Aorta (tissue), 5 donors: ENCODE measurements at regions not wholly inside any gene's neighbourhood (a gene's known extent, or its start where the extent isn't known, plus 50 kb on each side); places are given as distances from the start of the nearest gene placed in this dataset.

Experiments
- ATAC-seq: fragments of 200-7000 bp; cut with Tn5 transposase; one replicate; pipeline ENCODE4 v1.9.1; 2022; ENCODE audit warnings: moderate library complexity; ENCODE audit not compliant: low FRiP score
- DNase-seq, 2 donors: peaks; one replicate each; pipeline ENCODE4 v3.0.0-alpha.2; 2020
- H3K27ac ChIP-seq, 2 donors: one replicate each; pipeline ENCODE4 v1.5.1; 2013; ENCODE audit warnings: low read length in 2 of 2, mild to moderate bottlenecking in 2 of 2, moderate library complexity in 2 of 2, control low read depth in 1 of 2, inconsistent platforms in 1 of 2, low read depth in 1 of 2
- H3K27me3 ChIP-seq, 2 donors: one replicate each; pipeline ENCODE4 v1.6.1; 2013; ENCODE audit warnings: control low read depth in 1 of 2, low read length in 1 of 2, mild to moderate bottlenecking in 1 of 2, moderate library complexity in 1 of 2; ENCODE audit not compliant: insufficient read depth in 2 of 2, control insufficient read depth in 1 of 2
- H3K36me3 ChIP-seq, 2 donors: one replicate each; pipeline ENCODE4 v1.6.1; 2013; ENCODE audit warnings: control low read depth in 1 of 2, low read length in 1 of 2, mild to moderate bottlenecking in 1 of 2; ENCODE audit not compliant: insufficient read depth in 2 of 2, control insufficient read depth in 1 of 2
- H3K4me1 ChIP-seq, 2 donors: one replicate each; pipeline ENCODE4 v1.6.1; 2013; ENCODE audit warnings: low read length in 2 of 2, control low read depth in 1 of 2, mild to moderate bottlenecking in 1 of 2, moderate library complexity in 1 of 2; ENCODE audit not compliant: insufficient read depth in 2 of 2, control insufficient read depth in 1 of 2
- H3K4me3 ChIP-seq, 2 donors: one replicate each; pipeline ENCODE4 v1.5.1; 2013; ENCODE audit warnings: low read length in 2 of 2, control low read depth in 1 of 2, mild to moderate bottlenecking in 1 of 2
- H3K9me3 ChIP-seq: one replicate; pipeline ENCODE4 v1.6.1; 2013; ENCODE audit warnings: mild to moderate bottlenecking, low read length; ENCODE audit not compliant: control insufficient read depth
- WGBS, 2 donors: extraction: QIAGEN DNeasy Blood & Tissue Kit; methylation state at CpG; one replicate each; pipeline ENCODE4 v1.1.7; 2013; 5-methylcytosine and 5-hydroxymethylcytosine counted together
- intact Hi-C, 2 donors: fragments of 100-400 bp; cut with DNase I; formaldehyde crosslinking; loops; one replicate each; pipeline versions ENCODE4 v1.14.2 to v1.15.0; 2022
- donor health status: healthy with polysubstance abuse.
- donor health status: Bipolar disorder and iron deficiency.
- donor health status: DM: no; HTN: no; CAD: no.
- donor health status: DM: no; HTN: no; CAD: no.
- donor health status: DM: yes; HTN: yes; CAD: no.

DNA sequence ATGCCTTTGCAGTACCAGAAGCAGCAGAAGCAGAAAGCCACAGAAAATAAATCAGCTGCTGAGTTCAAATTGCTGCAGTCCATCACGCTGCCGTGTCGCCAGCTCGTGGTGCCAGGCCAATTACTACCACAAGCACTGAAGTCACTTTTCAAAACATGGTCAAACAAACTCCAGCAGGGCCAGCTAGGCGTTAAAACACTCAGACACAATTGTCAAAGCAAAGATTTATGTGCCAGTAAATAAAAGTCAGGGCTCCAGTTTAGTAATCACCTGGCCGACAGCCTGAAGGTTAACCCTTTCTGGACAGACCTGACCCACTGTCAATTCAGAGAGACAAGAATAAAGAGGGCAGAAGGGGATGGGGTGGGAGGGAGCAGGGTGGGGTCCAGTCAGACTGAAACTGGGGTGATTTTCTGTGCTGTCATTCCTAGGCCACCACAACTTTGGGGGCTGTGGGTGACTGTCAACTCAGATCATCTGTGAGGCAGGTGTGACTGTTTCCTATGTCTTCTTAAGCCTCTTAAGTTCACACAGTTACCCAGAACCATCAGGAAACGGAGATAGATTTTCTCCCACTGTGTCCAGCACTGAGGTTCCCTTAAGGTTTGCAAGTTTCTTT, 109.8 kb upstream of the FUT8 start:
- no peaks in the 10 kb centered on the region for H3K4me1 ChIP-seq
- H3K27ac ChIP-seq, result no peak overlapping the region
- no peaks in the 10 kb centered on the region for H3K9me3 ChIP-seq

DNA sequence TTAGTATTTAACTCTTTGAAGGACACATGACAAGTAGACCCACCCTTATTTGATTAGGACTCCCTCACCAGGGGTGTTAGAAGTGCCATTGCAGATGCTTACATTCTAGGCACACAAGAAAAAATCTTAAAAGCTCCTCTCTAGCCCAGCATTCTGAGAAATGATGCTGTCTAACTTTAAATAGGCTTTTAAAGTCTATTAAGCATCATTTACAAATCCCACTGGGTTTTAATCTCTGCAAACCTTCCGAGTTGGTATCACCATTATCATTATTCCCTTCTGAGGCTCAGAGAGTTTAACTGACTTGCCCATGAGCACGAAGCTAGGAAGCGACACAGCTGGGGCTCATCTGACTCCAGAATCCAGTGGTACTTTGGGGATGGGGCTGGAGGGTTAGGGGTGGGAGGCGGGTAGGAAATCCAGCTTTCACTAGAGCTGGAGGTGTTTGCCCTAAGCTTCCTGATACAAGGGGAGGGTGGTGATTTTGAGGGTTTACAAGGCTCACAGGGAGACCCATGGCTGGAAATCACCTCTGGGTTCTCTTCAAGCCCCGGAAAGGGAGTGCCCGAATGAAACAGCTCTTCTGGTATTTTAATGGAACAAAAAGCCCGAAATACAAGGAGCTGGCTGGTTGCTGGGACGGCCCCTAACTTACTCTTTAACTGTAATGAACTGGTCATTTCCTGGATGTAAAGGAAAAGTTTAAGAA, 109.2 kb upstream of the FUT8 start:
- 32 to 38% methylated on average over 8 of the region's 8 CpGs for WGBS, 2 donors
- no peak for ATAC-seq
- Histone ChIP-seq H3K27ac (no peak overlapping the region), H3K4me1 (no peaks in the 10 kb centered on the region), H3K4me3 (no peak overlapping the region), H3K27me3 (no peaks in the 10 kb centered on the region), H3K36me3 (no peaks in the 10 kb centered on the region), H3K9me3 (no peaks in the 10 kb centered on the region)
- intact Hi-C loops, result no loop called here
- DNase-seq, result no peak

More for the DNA sequence above, 109.8 kb upstream of the FUT8 start:
- Histone ChIP-seq H3K4me3 (no peak overlapping the region), H3K27me3 (no peaks in the 10 kb centered on the region), H3K36me3 (no peaks in the 10 kb centered on the region)
- 20 to 25% methylated on average over 7 of the region's 7 CpGs for WGBS, 2 donors
- intact Hi-C loops, result no loop called here
- ATAC-seq (no peak), DNase-seq (no peak)

DNA sequence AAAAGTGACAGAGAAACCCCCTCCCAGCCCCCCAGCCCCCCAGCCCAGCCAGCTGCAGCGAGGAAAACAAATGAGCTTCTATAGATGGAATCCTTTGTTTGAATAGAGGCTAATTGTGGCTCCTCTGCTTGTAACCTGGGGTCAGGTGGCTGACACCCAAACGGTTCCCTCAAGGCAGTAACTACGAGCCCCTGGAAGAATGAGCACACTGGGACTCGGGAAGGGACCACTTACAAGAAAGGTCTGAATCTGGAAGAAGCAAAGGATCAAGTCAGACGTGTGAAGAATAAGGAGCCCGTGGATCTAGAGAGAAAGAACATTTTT, 108.7 kb upstream of the FUT8 start:
- intact Hi-C loops, result no loop called here
- Histone ChIP-seq H3K27ac (no peak overlapping the region), H3K36me3 (no peaks in the 10 kb centered on the region), H3K4me1 (no peaks in the 10 kb centered on the region), H3K4me3 (no peak overlapping the region), H3K27me3 (no peaks in the 10 kb centered on the region), H3K9me3 (no peaks in the 10 kb centered on the region)
- 24 to 35% methylated on average over 6 of the region's 6 CpGs for WGBS, 2 donors
- ATAC-seq (no peak), DNase-seq (no peak)

DNA sequence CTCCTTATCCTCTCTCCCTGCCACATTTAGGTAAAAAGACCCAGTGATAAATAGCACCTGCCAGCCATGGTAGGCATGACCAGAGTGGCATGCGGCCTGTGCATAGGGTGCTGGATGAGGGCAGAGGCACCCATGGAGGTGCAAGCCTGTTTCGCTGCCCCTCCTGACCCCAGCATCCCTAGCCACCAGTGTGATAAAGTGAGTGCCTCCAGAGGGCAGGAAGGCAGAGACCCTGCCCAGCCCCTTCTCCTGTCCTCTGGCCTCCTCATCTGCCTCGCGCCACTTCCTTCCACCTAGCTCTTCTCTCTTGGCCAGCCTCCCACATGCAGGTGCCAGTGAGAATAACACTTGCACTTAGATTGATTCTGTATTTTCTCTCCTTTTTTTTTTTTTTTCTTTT, 108.3 kb upstream of the FUT8 start:
- H3K9me3 ChIP-seq, result no peaks in the 10 kb centered on the region
- 79% methylated on average over 4 of the region's 4 CpGs for WGBS, 2 donors

DNA sequence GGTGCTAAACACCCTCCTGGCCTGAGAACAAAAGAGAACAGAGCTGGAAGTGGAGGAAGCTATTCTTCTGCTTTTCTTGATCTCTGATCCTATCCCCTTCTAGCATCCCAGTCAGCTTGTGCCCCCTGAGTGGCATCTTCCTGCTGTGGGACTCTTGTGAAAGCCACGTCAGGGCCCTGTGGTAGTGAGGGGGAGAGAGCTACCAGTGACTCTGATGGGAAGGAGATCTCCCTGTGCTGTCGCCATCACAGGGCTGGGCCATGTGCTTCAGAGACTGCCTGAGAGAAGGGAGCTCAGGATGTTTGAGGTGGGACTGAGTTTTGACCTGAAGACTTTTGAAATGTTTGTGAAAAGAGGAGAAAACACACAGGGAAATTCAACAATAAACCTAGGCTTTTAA, 107.6 kb upstream of the FUT8 start:
- ATAC-seq, result no peak
- intact Hi-C loops, result no loop called here

More for the DNA sequence above, 108.3 kb upstream of the FUT8 start:
- no peaks in the 10 kb centered on the region for H3K36me3 ChIP-seq
- H3K4me3 ChIP-seq, result no peak overlapping the region
- H3K4me1 ChIP-seq, result no peaks in the 10 kb centered on the region
- intact Hi-C loops, result no loop called here
- H3K27ac ChIP-seq, result no peak overlapping the region
- no peaks in the 10 kb centered on the region for H3K27me3 ChIP-seq
- ATAC-seq (no peak), DNase-seq (no peak)

DNA sequence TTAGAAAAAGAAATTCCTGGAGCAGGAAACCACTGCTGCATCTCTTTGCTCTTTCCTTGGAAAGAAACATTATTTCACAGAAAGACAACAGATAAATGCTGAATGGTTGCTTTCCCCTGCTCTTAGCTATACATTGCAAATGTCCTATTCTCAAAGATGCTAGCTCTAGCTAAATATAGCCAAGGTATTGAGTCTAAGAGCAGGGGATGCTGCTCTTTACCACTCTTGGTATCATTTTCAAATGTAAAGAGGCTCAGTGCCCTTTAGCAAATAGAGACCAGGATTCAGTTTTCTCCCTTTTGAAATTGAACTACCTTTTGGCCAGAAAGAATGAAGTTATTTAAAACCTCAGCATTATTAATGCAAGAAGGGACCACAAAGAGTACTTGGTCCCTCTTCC, 104.0 kb upstream of the FUT8 start:
- Histone ChIP-seq H3K36me3 (no peaks in the 10 kb centered on the region), H3K4me1 (no peaks in the 10 kb centered on the region), H3K9me3 (no peaks in the 10 kb centered on the region), H3K27me3 (no peaks in the 10 kb centered on the region), H3K4me3 (no peak overlapping the region), H3K27ac (no peak overlapping the region)
- no peak for DNase-seq
- intact Hi-C loops, result no loop called here
- ATAC-seq, result no peak

More for the DNA sequence above, 107.6 kb upstream of the FUT8 start:
- 83 to 85% methylated on average over 2 of the region's 2 CpGs for WGBS, 2 donors
- Histone ChIP-seq H3K27ac (no peak overlapping the region), H3K36me3 (no peaks in the 10 kb centered on the region), H3K4me3 (no peak overlapping the region), H3K9me3 (no peaks in the 10 kb centered on the region), H3K4me1 (no peaks in the 10 kb centered on the region), H3K27me3 (no peaks in the 10 kb centered on the region)
- no peak for DNase-seq

DNA sequence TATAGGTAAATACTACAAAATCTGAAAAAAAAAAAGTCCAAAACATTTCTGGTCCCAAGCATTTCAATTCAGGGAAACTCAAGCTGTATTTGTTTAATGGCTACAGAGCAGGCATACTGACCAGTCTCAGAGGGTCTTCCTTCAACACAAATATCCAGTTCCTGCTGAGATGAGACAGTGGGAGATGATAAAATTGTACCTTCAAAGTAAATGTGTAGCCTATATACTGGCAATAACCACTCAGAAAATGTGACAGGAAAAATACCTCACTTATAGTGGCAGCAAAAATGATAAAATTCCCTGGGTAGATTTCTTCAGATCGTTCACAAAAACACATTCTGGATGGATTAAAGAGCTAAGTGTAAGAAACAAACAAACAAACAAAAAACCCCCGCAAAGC, 102.0 kb upstream of the FUT8 start:
- no peaks in the 10 kb centered on the region for H3K4me1 ChIP-seq
- intact Hi-C loops, result no loop called here
- DNase-seq (no peak), ATAC-seq (no peak)
- H3K27me3 ChIP-seq, result no peaks in the 10 kb centered on the region
- no peak overlapping the region for H3K4me3 ChIP-seq
- no peak overlapping the region for H3K27ac ChIP-seq
- 68 to 71% methylated on average over 2 of the region's 2 CpGs for WGBS, 2 donors
- H3K36me3 ChIP-seq, result no peaks in the 10 kb centered on the region
- H3K9me3 ChIP-seq, result no peaks in the 10 kb centered on the region

DNA sequence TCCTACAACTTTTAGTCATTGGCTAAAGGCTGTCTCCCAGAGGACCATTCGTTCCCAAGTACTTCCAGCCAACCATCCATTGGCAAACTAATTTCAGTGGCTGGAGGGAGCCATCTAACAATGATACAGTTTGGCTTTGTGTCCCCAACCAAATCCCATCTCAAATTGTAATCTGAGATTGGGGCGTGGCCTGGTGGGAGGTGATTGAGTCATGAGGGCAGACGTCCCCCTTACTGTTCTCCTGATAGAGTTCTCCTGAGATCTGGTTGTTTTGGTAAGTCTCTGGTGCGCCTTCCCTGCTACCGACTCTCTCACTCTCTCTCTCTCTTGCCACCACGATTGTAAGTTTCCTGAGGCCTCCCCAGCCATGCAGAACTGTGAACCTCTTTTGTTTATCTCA, 99.7 kb upstream of the FUT8 start:
- WGBS, 2 donors, result 69 to 73% methylated on average over 6 of the region's 6 CpGs
- intact Hi-C loops, result no loop called here
- peaks cover 0 to 3% of the 10 kb centered on the region in 2 donors for H3K27me3 ChIP-seq
- no peak overlapping the region for H3K4me3 ChIP-seq
- DNase-seq, result no peak
- H3K27ac ChIP-seq, result no peak overlapping the region
- no peak for ATAC-seq
- peaks cover 3% of the 10 kb centered on the region for H3K9me3 ChIP-seq
- H3K36me3 ChIP-seq, result no peaks in the 10 kb centered on the region
- no peaks in the 10 kb centered on the region for H3K4me1 ChIP-seq
